ENCODE measurements at regions not wholly inside any gene's neighbourhood (a gene's known extent, or its start where the extent isn't known, plus 50 kb on each side); places are given as distances from the start of the nearest gene placed in this dataset.

DNA sequence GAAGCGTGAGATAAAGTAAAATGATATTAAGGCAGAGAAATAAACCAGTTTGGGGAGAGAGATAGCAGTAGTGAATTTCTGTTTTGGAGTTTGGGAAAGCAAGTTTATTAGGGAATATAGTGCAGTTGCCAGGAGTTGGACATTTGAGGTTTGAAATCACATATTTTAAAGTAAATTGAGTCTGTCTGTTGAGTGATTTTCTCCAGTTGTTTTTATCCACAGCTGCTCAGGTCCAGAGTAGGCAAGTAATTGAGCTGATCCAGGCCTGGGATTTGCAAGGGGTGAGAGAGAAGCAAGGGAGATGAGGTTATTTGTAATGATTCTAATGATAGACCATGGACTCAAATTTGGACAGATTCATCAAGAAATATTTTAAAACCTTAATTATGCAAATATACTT is 481.9 kb downstream of the UTRN start:
- Histone ChIP-seq H2AFZ (ENCODE audit: low read length) (no peak overlapping the region), H3K9me3 (ENCODE audit: low read length) (no peaks in the 10 kb centered on the region), H3K4me2 (ENCODE audit: low read depth, low read length) (no peak overlapping the region), H3K36me3 (replicated peaks in 1 of 2; ENCODE audit: control insufficient read depth in 1 of 2, insufficient read depth in 2 of 2, low read length in 2 of 2) (peaks cover 6 to 39% of the 10 kb centered on the region in 2 experiments), H3K79me2 (ENCODE audit: insufficient read depth, low read length) (no peaks in the 10 kb centered on the region), H3K27ac (ENCODE audit: extremely low read length, insufficient read depth, low read length) (no peak overlapping the region), H3K4me1 (ENCODE audit: insufficient read depth, low read length) (peaks cover 3% of the 10 kb centered on the region; the same call in 1 of the 2 replicates), H3K9ac (ENCODE audit: insufficient read depth, low read depth, low read length) (no peak overlapping the region), H3K27me3 (ENCODE audit: control insufficient read depth in 1 of 2, insufficient read depth in 2 of 2, low read length in 2 of 2) (no peaks in the 10 kb centered on the region), H3K4me3 (replicated peaks in 1 of 3; ENCODE audit: insufficient read depth in 1 of 3, low read depth in 2 of 3, low read length in 3 of 3) (no peak overlapping the region), H4K20me1 (ENCODE audit: insufficient read depth, low read length) (no peaks in the 10 kb centered on the region)
- intact Hi-C loops (cut with micrococcal nuclease; ENCODE audit: unreplicated experiment), result no loop called here
- whole genome bisulfite sequencing (ENCODE audit: low lambda C conversion rate), result 97% methylated on average over 1 of the region's 1 CpG
- in situ Hi-C loops (cut with HindIII; ENCODE audit: extremely low pct_ligation_motif_present, low pct_unique_long_range_greater_than_20kb), result no loop called here
- no TSS peak for BruUV-seq (replicated peaks)
- no peak for FAIRE-seq
- ChIA-PET CTCF (ENCODE audit: low intra/inter-chr PET ratio, low total read pairs) (no interaction called here), POLR2A (no interaction called here)
- DNase-seq (ENCODE audit: low spot score), result no peak
- TF ChIP-seq, protein P1, sequence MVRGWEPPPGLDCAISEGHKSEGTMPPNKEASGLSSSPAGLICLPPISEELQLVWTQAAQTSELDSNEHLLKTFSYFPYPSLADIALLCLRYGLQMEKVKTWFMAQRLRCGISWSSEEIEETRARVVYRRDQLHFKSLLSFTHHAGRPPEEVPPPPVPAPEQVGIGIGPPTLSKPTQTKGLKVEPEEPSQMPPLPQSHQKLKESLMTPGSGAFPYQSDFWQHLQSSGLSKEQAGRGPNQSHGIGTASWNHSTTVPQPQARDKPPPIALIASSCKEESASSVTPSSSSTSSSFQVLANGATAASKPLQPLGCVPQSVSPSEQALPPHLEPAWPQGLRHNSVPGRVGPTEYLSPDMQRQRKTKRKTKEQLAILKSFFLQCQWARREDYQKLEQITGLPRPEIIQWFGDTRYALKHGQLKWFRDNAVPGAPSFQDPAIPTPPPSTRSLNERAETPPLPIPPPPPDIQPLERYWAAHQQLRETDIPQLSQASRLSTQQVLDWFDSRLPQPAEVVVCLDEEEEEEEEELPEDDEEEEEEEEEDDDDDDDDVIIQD (CRISPR knock-in tag; IDR thresholded peaks at IDR 0.05; ENCODE audit: low read depth), result no peak
- ATAC-seq, result no peak

DNA sequence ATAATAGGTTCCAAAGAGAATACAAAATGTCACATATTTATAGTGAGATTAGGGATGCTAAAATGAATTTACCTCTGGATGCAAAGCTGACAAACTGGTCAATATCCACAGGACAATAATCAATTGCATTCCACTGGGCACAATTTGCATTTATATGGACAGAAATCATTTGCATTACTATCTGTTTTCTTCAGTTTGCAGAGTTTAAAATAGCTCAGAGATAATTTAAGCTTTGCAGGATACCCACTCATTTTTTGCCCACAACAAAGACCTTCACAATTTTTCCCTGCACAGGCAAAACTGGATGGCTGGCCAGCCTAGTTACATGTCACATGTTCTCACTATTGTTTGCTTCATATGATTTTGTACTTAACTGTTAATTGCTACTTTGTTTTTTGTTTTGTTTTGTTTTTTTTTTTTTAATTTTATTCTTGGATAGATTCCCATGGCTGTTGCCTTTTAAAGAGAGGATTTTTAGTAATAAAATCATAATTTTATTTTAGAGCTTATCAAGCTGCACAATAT is 483.5 kb downstream of the UTRN start:
- no TSS peak for BruUV-seq (replicated peaks)
- CTCF ChIA-PET (ENCODE audit: low intra/inter-chr PET ratio, low total read pairs), result no interaction called here
- POLR2A ChIA-PET, result no interaction called here
- TF ChIP-seq, protein P2, sequence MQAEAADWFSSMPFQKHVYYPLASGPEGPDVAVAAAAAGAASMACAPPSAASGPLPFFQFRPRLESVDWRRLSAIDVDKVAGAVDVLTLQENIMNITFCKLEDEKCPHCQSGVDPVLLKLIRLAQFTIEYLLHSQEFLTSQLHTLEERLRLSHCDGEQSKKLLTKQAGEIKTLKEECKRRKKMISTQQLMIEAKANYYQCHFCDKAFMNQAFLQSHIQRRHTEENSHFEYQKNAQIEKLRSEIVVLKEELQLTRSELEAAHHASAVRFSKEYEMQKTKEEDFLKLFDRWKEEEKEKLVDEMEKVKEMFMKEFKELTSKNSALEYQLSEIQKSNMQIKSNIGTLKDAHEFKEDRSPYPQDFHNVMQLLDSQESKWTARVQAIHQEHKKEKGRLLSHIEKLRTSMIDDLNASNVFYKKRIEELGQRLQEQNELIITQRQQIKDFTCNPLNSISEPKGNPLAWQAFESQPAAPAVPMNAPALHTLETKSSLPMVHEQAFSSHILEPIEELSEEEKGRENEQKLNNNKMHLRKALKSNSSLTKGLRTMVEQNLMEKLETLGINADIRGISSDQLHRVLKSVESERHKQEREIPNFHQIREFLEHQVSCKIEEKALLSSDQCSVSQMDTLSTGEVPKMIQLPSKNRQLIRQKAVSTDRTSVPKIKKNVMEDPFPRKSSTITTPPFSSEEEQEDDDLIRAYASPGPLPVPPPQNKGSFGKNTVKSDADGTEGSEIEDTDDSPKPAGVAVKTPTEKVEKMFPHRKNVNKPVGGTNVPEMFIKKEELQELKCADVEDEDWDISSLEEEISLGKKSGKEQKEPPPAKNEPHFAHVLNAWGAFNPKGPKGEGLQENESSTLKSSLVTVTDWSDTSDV (CRISPR knock-in tag; IDR thresholded peaks at IDR 0.05), result no peak
- TF ChIP-seq SOX6 (IDR thresholded peaks at IDR 0.05), result no peak
- no peak for TF ChIP-seq SOX6 (CRISPR knock-in tag; IDR thresholded peaks at IDR 0.05)
- TF ChIP-seq ZFP36L1 (CRISPR knock-in tag; IDR thresholded peaks at IDR 0.05), result no peak
- no peak for TF ChIP-seq ZNF225 (CRISPR knock-in tag; IDR thresholded peaks at IDR 0.05)
- no peak for TF ChIP-seq ZNF337 (CRISPR knock-in tag; IDR thresholded peaks at IDR 0.05; ENCODE audit: borderline replicate concordance, low read depth)
- no peak for TF ChIP-seq ZNF605 (CRISPR knock-in tag; IDR thresholded peaks at IDR 0.05)
- no peak for TF ChIP-seq ZNF761 (CRISPR knock-in tag; conservative IDR thresholded peaks at IDR 0.05)
- no peak for TF ChIP-seq PCBP2 (optimal IDR thresholded peaks at IDR 0.05; ENCODE audit: low read depth, low read length, poor library complexity, severe bottlenecking)
- TF ChIP-seq ZSCAN20 (CRISPR knock-in tag; IDR thresholded peaks at IDR 0.05; ENCODE audit: borderline replicate concordance), result no peak
- TF ChIP-seq PHF20 (CRISPR knock-in tag; IDR thresholded peaks at IDR 0.05), result no peak
- no peak for TF ChIP-seq ZNF468 (CRISPR knock-in tag; IDR thresholded peaks at IDR 0.05)
- TF ChIP-seq ZNF333 (CRISPR knock-in tag; IDR thresholded peaks at IDR 0.05; ENCODE audit: borderline replicate concordance), result no peak
- TF ChIP-seq ZNF30 (CRISPR knock-in tag; IDR thresholded peaks at IDR 0.05), result no peak
- TF ChIP-seq PRPF4 (IDR thresholded peaks at IDR 0.05; ENCODE audit: low read depth, low read length, poor library complexity, severe bottlenecking), result no peak

More for the DNA sequence above, 483.5 kb downstream of the UTRN start:
- no peak overlapping the region for H3K27ac ChIP-seq (ENCODE audit: extremely low read length, insufficient read depth, low read length)
- no peak overlapping the region for H3K4me3 ChIP-seq (replicated peaks in 1 of 3; ENCODE audit: insufficient read depth in 1 of 3, low read depth in 2 of 3, low read length in 3 of 3)
- in situ Hi-C loops (cut with HindIII; ENCODE audit: extremely low pct_ligation_motif_present, low pct_unique_long_range_greater_than_20kb) (no loop called here), intact Hi-C loops (cut with micrococcal nuclease; ENCODE audit: unreplicated experiment) (no loop called here)
- no peak for ATAC-seq
- FAIRE-seq, result no peak
- DNase-seq (ENCODE audit: low spot score), result no peak
- H3K4me1 ChIP-seq (ENCODE audit: insufficient read depth, low read length), result no peaks in the 10 kb centered on the region
- peaks cover 15 to 43% of the 10 kb centered on the region in 2 experiments for H3K36me3 ChIP-seq (replicated peaks in 1 of 2; ENCODE audit: control insufficient read depth in 1 of 2, insufficient read depth in 2 of 2, low read length in 2 of 2)
- H3K9ac ChIP-seq (ENCODE audit: insufficient read depth, low read depth, low read length), result no peak overlapping the region
- H2AFZ ChIP-seq (ENCODE audit: low read length), result no peak overlapping the region
- H3K9me3 ChIP-seq (ENCODE audit: low read length), result no peaks in the 10 kb centered on the region
- no peak overlapping the region for H3K4me2 ChIP-seq (ENCODE audit: low read depth, low read length)
- H3K79me2 ChIP-seq (ENCODE audit: insufficient read depth, low read length), result no peaks in the 10 kb centered on the region
- H3K27me3 ChIP-seq (ENCODE audit: control insufficient read depth in 1 of 2, insufficient read depth in 2 of 2, low read length in 2 of 2), result no peaks in the 10 kb centered on the region
- H4K20me1 ChIP-seq (ENCODE audit: insufficient read depth, low read length), result no peaks in the 10 kb centered on the region

Data from HepG2 (cell line).